AG09309 (cell line): ENCODE measurements at regions not wholly inside any gene's neighbourhood (a gene's known extent, or its start where the extent isn't known, plus 50 kb on each side); places are given as distances from the start of the nearest gene placed in this dataset.

Experiments used
- DNase-seq: peaks from one replicate; pipeline ENCODE4 v3.0.0-alpha.2; 2010; ENCODE audit warnings: low read depth
- H3K4me3 ChIP-seq: 2 replicates; pipeline ENCODE4 v1.5.1; 2011; ENCODE audit warnings: mild to moderate bottlenecking, low read depth, low read length, moderate library complexity; ENCODE audit not compliant: control insufficient read depth
- CTCF ChIP-seq: IDR thresholded peaks from 2 replicates; pipeline ENCODE4 v1.5.1; 2011; ENCODE audit warnings: mild to moderate bottlenecking, low read depth, low read length, inconsistent platforms; ENCODE audit not compliant: insufficient read depth, control insufficient read depth; ENCODE audit errors: missing control alignments

- TF ChIP-seq CTCF, result no peak
- H3K4me3 ChIP-seq, result no peak overlapping the region
- DNase-seq, result no peak
Observed at GRCh38 chr7:118298771-118299170, 74.3 kb downstream of the ANKRD7 start.

GRCh38 chr7:118300177-118300576, 75.7 kb downstream of the ANKRD7 start:
- DNase-seq, result no peak
- TF ChIP-seq CTCF, result no peak
- H3K4me3 ChIP-seq, result no peak overlapping the region

GRCh38 chr7:118304100-118304499, 79.6 kb downstream of the ANKRD7 start:
- no peak overlapping the region for H3K4me3 ChIP-seq
- no peak for TF ChIP-seq CTCF
- DNase-seq, result no peak

GRCh38 chr7:118305671-118306070, 81.2 kb downstream of the ANKRD7 start:
- no peak overlapping the region for H3K4me3 ChIP-seq
- TF ChIP-seq CTCF, result no peak
- DNase-seq, result no peak

- no peak overlapping the region for H3K4me3 ChIP-seq
- TF ChIP-seq CTCF, result no peak
- DNase-seq, result no peak
Observed at GRCh38 chr7:118306771-118307170, 82.3 kb downstream of the ANKRD7 start.

- DNase-seq, result no peak
- H3K4me3 ChIP-seq, result no peak overlapping the region
- TF ChIP-seq CTCF, result no peak
Observed at GRCh38 chr7:118311121-118311836, 86.8 kb downstream of the ANKRD7 start.
